Thyroid gland (tissue), 4 donors: ENCODE measurements at regions not wholly inside any gene's neighbourhood (a gene's known extent, or its start where the extent isn't known, plus 50 kb on each side); places are given as distances from the start of the nearest gene placed in this dataset.

Experiments
- POLR2A ChIP-seq, 2 donors: fragments of 450-650 bp; IDR thresholded peaks; one replicate each; pipeline ENCODE4 v1.6.1; 2017; ENCODE audit warnings: antibody characterized with exemption in 2 of 2, mild to moderate bottlenecking in 2 of 2, moderate library complexity in 1 of 2
- TF ChIP-seq, protein P1 (sequence below), 6 experiments: fragments of 200-600 bp in 3 of 6; fragments of 450-650 bp in 3 of 6; sonication (generic) in 3 of 6; IDR thresholded peaks; one replicate each; pipeline ENCODE4 v1.5.1; 2016 to 2019; ENCODE audit warnings: antibody characterized with exemption in 6 of 6, mild to moderate bottlenecking in 2 of 6, inconsistent platforms in 1 of 6, moderate library complexity in 1 of 6

DNA sequence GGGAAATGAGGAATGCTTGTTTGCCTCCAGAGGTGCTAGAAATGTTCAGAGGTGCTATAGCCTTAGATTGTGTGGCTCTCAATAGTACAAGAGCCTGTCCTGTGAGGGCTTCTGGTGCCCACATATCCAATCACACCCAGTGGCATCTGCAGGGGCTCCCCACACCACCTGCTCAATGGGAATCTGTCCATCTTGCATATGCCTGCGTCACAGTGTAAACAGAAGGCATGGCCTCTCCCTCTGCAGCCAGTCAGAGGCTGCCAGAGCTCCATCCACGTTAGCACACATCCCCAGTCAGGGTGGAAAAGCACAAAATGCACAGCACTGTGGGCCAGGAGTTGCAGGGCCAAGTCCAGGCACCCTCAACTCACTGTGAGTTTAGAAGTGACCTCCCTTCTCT, 113.6 kb upstream of the GRIK3 start:
- TF ChIP-seq, protein P1, sequence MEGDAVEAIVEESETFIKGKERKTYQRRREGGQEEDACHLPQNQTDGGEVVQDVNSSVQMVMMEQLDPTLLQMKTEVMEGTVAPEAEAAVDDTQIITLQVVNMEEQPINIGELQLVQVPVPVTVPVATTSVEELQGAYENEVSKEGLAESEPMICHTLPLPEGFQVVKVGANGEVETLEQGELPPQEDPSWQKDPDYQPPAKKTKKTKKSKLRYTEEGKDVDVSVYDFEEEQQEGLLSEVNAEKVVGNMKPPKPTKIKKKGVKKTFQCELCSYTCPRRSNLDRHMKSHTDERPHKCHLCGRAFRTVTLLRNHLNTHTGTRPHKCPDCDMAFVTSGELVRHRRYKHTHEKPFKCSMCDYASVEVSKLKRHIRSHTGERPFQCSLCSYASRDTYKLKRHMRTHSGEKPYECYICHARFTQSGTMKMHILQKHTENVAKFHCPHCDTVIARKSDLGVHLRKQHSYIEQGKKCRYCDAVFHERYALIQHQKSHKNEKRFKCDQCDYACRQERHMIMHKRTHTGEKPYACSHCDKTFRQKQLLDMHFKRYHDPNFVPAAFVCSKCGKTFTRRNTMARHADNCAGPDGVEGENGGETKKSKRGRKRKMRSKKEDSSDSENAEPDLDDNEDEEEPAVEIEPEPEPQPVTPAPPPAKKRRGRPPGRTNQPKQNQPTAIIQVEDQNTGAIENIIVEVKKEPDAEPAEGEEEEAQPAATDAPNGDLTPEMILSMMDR (IDR thresholded peaks at IDR 0.05), result no peak
- no peak for TF ChIP-seq POLR2A (IDR thresholded peaks at IDR 0.05)
